Hepatocyte (in vitro differentiated cells): ENCODE measurements at regions not wholly inside any gene's neighbourhood (a gene's known extent, or its start where the extent isn't known, plus 50 kb on each side); places are given as distances from the start of the nearest gene placed in this dataset. TPM values are rescaled to one million over a fixed set of nuclear protein-coding genes. Genes with fewer than 3 reads are reported as not detected.

Experiments used
- DNase-seq: peaks from one replicate; pipeline ENCODE4 v3.0.0-alpha.2; 2016; ENCODE audit warnings: low spot score
- H2AFZ ChIP-seq: fragments of 200-600 bp; sonication (generic); 2 replicates; pipeline ENCODE4 v1.6.0; 2016; ENCODE audit warnings: antibody characterized with exemption, mild to moderate bottlenecking
- H3K27ac ChIP-seq: fragments of 200-600 bp; sonication (generic); 2 replicates; pipeline ENCODE4 v1.5.1; 2016; ENCODE audit warnings: mild to moderate bottlenecking
- H3K27me3 ChIP-seq: fragments of 200-600 bp; sonication (generic); 2 replicates; pipeline ENCODE4 v1.6.1; 2016
- H3K36me3 ChIP-seq: fragments of 200-600 bp; sonication (generic); replicated peaks from 2 replicates; pipeline ENCODE4 v1.5.1; 2016; ENCODE audit warnings: low read depth; ENCODE audit not compliant: insufficient read depth
- H3K4me1 ChIP-seq: fragments of 200-600 bp; sonication (generic); 2 replicates; pipeline ENCODE4 v1.5.1; 2016; ENCODE audit warnings: mild to moderate bottlenecking, moderate library complexity; ENCODE audit not compliant: insufficient read depth
- H3K4me2 ChIP-seq: fragments of 200-600 bp; sonication (generic); 2 replicates; pipeline ENCODE4 v1.6.0; 2016
- H3K4me3 ChIP-seq: fragments of 200-600 bp; sonication (generic); 2 replicates; pipeline ENCODE4 v1.5.1; 2016; ENCODE audit warnings: mild to moderate bottlenecking
- H3K79me2 ChIP-seq: fragments of 200-600 bp; sonication (generic); 2 replicates; pipeline ENCODE4 v1.6.0; 2017; ENCODE audit warnings: mild to moderate bottlenecking
- H3K9me2 ChIP-seq: fragments of 200-600 bp; sonication (generic); replicated peaks from 2 replicates; pipeline ENCODE4 v1.6.0; 2017; ENCODE audit warnings: mild to moderate bottlenecking; ENCODE audit not compliant: insufficient read depth
- H3K9me3 ChIP-seq: fragments of 200-600 bp; sonication (generic); 2 replicates; pipeline ENCODE4 v1.5.1; 2016; ENCODE audit warnings: low read depth, mild to moderate bottlenecking
- H4K20me1 ChIP-seq: fragments of 200-600 bp; sonication (generic); 2 replicates; pipeline ENCODE4 v1.6.0; 2016; ENCODE audit warnings: mild to moderate bottlenecking; ENCODE audit not compliant: insufficient read depth, poor library complexity, severe bottlenecking
- CTCF ChIP-seq: fragments of 200-600 bp; sonication (generic); IDR thresholded peaks from 2 replicates; pipeline ENCODE4 v1.5.1; 2016; ENCODE audit warnings: antibody characterized with exemption, mild to moderate bottlenecking; ENCODE audit not compliant: poor library complexity
- EZH2 ChIP-seq: fragments of 200-600 bp; sonication (generic); IDR thresholded peaks from 2 replicates; pipeline ENCODE4 v1.6.1; 2016; ENCODE audit warnings: antibody characterized with exemption, mild to moderate bottlenecking, borderline replicate concordance
- EZH2phosphoT487 ChIP-seq: fragments of 200-600 bp; sonication (generic); IDR thresholded peaks from one replicate; pipeline ENCODE4 v1.6.1; 2018; ENCODE audit warnings: antibody characterized with exemption, mild to moderate bottlenecking, low read depth, moderate library complexity; ENCODE audit not compliant: unreplicated experiment, severe bottlenecking
- WGBS: methylation state at CpG from one replicate; pipeline ENCODE4 v1.1.6; 2016; ENCODE audit warnings: low lambda C conversion rate; ENCODE audit errors: missing lambda C conversion rate; 5-methylcytosine and 5-hydroxymethylcytosine counted together
- small RNA-seq: library from RNA; depleted of rRNA; stranded (forward); fragments of <200 nt; gene quantifications from one replicate; pipeline ENCODE3, GENCODE V24; 2014

- no peak overlapping the region for H3K4me3 ChIP-seq
- TF ChIP-seq EZH2phosphoT487 (no peak), CTCF (no peak), EZH2 (no peak)
- 83% methylated on average over 4 of the region's 4 CpGs for WGBS
- H3K9me2 ChIP-seq: no peaks in the 10 kb centered on the region
- no peaks in the 10 kb centered on the region for H4K20me1 ChIP-seq
- H3K4me2 ChIP-seq: no peak overlapping the region
- no peak overlapping the region for H2AFZ ChIP-seq
- no peaks in the 10 kb centered on the region for H3K79me2 ChIP-seq
- H3K27me3 ChIP-seq: no peaks in the 10 kb centered on the region
- H3K27ac ChIP-seq: no peak overlapping the region
- H3K4me1 ChIP-seq: no peaks in the 10 kb centered on the region
- DNase-seq: no peak
- H3K36me3 ChIP-seq: no peaks in the 10 kb centered on the region
- no peaks in the 10 kb centered on the region for H3K9me3 ChIP-seq
Measured at GRCh38 chr18:25010623-25011374, 341.2 kb downstream of the ZNF521 start.

Small RNAs in the stretch of these regions (small RNA-seq; reads per million reads assigned to genes)
- not detected for gene PPIAP57
